ENCODE measurements at regions not wholly inside any gene's neighbourhood (a gene's known extent, or its start where the extent isn't known, plus 50 kb on each side); places are given as distances from the start of the nearest gene placed in this dataset.
A peak's percentile ranks its signal among the peaks of the same experiment; 100 is the strongest.

DNA sequence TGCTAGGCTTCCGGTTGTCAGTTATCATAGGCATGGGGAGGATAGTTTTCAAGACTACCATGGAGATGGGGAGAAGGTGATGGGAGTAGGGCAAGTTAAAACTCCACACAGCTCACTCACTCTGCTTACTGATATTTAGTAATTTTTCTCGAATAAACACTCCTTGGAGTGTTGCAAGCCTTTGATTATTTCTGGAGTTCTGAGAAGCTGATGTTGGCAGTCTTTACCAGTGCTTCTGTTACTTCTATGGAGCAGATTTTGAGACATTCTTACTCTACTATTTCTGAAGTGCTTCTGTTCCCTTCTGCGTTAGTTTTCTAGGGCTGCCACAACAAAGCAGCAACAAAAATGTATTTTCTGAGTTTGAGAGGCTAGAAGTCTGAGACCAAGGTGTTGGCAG is 104.4 kb downstream of the CH25H start:
- DNase-seq (ENCODE audit: low read depth, low spot score) = no peak
- no peaks in the 10 kb centered on the region for H3K79me2 ChIP-seq (ENCODE audit: insufficient read depth, low read length)
- ChIA-PET RAD21 (ENCODE audit: low non-redundant PET in 1 of 2, low total read pairs in 2 of 2, uncharacterized antibody in 2 of 2, unreplicated experiment in 2 of 2) (no interaction called here), POLR2A (no interaction called here), CTCF (no interaction called here)
- no peaks in the 10 kb centered on the region for H3K9me2 ChIP-seq (ENCODE audit: insufficient read depth)
- no peaks in the 10 kb centered on the region for H3K27me3 ChIP-seq (ENCODE audit: insufficient read depth, low read length)
- no peak for TF ChIP-seq JUND (IDR thresholded peaks at IDR 0.05)
- TF ChIP-seq SIN3A (IDR thresholded peaks at IDR 0.05; ENCODE audit: low read depth) = no peak
- no peak for TF ChIP-seq EZH2phosphoT487 (IDR thresholded peaks at IDR 0.05; ENCODE audit: borderline replicate concordance)
- TF ChIP-seq POLR2AphosphoS5 (IDR thresholded peaks at IDR 0.05; ENCODE audit: low read depth, low read length) = no peak
- TF ChIP-seq SRF (IDR thresholded peaks at IDR 0.05; ENCODE audit: low read depth) = no peak
- TF ChIP-seq, protein P1, sequence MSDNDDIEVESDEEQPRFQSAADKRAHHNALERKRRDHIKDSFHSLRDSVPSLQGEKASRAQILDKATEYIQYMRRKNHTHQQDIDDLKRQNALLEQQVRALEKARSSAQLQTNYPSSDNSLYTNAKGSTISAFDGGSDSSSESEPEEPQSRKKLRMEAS (IDR thresholded peaks at IDR 0.05) = no peak
- no peak for TF ChIP-seq RAD21 (IDR thresholded peaks at IDR 0.05; ENCODE audit: low read depth)
- TF ChIP-seq, protein P2, sequence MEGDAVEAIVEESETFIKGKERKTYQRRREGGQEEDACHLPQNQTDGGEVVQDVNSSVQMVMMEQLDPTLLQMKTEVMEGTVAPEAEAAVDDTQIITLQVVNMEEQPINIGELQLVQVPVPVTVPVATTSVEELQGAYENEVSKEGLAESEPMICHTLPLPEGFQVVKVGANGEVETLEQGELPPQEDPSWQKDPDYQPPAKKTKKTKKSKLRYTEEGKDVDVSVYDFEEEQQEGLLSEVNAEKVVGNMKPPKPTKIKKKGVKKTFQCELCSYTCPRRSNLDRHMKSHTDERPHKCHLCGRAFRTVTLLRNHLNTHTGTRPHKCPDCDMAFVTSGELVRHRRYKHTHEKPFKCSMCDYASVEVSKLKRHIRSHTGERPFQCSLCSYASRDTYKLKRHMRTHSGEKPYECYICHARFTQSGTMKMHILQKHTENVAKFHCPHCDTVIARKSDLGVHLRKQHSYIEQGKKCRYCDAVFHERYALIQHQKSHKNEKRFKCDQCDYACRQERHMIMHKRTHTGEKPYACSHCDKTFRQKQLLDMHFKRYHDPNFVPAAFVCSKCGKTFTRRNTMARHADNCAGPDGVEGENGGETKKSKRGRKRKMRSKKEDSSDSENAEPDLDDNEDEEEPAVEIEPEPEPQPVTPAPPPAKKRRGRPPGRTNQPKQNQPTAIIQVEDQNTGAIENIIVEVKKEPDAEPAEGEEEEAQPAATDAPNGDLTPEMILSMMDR (IDR thresholded peaks at IDR 0.05 in 2 of 3, conservative IDR thresholded peaks at IDR 0.05 in 1 of 3; ENCODE audit: borderline replicate concordance in 1 of 3, insufficient read depth in 1 of 3, low read depth in 2 of 3, low read length in 2 of 3) = no peak
- no peak for TF ChIP-seq SP1 (IDR thresholded peaks at IDR 0.05; ENCODE audit: low read depth)
- TF ChIP-seq CBX3 (IDR thresholded peaks at IDR 0.05; ENCODE audit: low read depth) = no peak
- no peak for TF ChIP-seq CEBPB (IDR thresholded peaks at IDR 0.05; ENCODE audit: low read depth)
- TF ChIP-seq FOSL1 (IDR thresholded peaks at IDR 0.05; ENCODE audit: low read depth) = no peak
- no peak for TF ChIP-seq ELF1 (IDR thresholded peaks at IDR 0.05; ENCODE audit: borderline replicate concordance, low read depth)
- TF ChIP-seq TCF7L2 (IDR thresholded peaks at IDR 0.05; ENCODE audit: borderline replicate concordance, extremely low read depth, insufficient read depth, insufficient read length) = no peak
- TF ChIP-seq, protein P3, sequence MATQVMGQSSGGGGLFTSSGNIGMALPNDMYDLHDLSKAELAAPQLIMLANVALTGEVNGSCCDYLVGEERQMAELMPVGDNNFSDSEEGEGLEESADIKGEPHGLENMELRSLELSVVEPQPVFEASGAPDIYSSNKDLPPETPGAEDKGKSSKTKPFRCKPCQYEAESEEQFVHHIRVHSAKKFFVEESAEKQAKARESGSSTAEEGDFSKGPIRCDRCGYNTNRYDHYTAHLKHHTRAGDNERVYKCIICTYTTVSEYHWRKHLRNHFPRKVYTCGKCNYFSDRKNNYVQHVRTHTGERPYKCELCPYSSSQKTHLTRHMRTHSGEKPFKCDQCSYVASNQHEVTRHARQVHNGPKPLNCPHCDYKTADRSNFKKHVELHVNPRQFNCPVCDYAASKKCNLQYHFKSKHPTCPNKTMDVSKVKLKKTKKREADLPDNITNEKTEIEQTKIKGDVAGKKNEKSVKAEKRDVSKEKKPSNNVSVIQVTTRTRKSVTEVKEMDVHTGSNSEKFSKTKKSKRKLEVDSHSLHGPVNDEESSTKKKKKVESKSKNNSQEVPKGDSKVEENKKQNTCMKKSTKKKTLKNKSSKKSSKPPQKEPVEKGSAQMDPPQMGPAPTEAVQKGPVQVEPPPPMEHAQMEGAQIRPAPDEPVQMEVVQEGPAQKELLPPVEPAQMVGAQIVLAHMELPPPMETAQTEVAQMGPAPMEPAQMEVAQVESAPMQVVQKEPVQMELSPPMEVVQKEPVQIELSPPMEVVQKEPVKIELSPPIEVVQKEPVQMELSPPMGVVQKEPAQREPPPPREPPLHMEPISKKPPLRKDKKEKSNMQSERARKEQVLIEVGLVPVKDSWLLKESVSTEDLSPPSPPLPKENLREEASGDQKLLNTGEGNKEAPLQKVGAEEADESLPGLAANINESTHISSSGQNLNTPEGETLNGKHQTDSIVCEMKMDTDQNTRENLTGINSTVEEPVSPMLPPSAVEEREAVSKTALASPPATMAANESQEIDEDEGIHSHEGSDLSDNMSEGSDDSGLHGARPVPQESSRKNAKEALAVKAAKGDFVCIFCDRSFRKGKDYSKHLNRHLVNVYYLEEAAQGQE (IDR thresholded peaks at IDR 0.05; ENCODE audit: low read depth) = no peak
- TF ChIP-seq POLR2A (IDR thresholded peaks at IDR 0.05; ENCODE audit: borderline replicate concordance, extremely low read depth, insufficient read depth, insufficient read length) = no peak
- TF ChIP-seq, protein P4, sequence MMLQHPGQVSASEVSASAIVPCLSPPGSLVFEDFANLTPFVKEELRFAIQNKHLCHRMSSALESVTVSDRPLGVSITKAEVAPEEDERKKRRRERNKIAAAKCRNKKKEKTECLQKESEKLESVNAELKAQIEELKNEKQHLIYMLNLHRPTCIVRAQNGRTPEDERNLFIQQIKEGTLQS (IDR thresholded peaks at IDR 0.05) = no peak
- TF ChIP-seq EGR1 (IDR thresholded peaks at IDR 0.05; ENCODE audit: low read depth) = no peak
- no peak for TF ChIP-seq YY1 (IDR thresholded peaks at IDR 0.05; ENCODE audit: extremely low read depth, insufficient replicate concordance, low read depth, low read length)
- TF ChIP-seq, protein P5, sequence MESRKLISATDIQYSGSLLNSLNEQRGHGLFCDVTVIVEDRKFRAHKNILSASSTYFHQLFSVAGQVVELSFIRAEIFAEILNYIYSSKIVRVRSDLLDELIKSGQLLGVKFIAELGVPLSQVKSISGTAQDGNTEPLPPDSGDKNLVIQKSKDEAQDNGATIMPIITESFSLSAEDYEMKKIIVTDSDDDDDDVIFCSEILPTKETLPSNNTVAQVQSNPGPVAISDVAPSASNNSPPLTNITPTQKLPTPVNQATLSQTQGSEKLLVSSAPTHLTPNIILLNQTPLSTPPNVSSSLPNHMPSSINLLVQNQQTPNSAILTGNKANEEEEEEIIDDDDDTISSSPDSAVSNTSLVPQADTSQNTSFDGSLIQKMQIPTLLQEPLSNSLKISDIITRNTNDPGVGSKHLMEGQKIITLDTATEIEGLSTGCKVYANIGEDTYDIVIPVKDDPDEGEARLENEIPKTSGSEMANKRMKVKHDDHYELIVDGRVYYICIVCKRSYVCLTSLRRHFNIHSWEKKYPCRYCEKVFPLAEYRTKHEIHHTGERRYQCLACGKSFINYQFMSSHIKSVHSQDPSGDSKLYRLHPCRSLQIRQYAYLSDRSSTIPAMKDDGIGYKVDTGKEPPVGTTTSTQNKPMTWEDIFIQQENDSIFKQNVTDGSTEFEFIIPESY (IDR thresholded peaks at IDR 0.05; ENCODE audit: extremely low read depth, insufficient replicate concordance, low read length) = no peak
- H3K36me3 ChIP-seq (ENCODE audit: control insufficient read depth in 1 of 2, insufficient read depth in 2 of 2, low read length in 2 of 2) = no peaks in the 10 kb centered on the region
- intact Hi-C loops (cut with micrococcal nuclease) = no loop called here
- no peak overlapping the region for H3K27ac ChIP-seq (ENCODE audit: low read depth, low read length)
- no TSS peak for BruUV-seq (replicated peaks)
- no peak overlapping the region for H3K4me3 ChIP-seq (replicated peaks in 1 of 2; ENCODE audit: low read depth in 1 of 2, low read length in 2 of 2)
- H3K9me3 ChIP-seq (ENCODE audit: control insufficient read depth in 1 of 2, insufficient read depth in 1 of 2, low read depth in 1 of 2, low read length in 2 of 2) = peaks cover 0 to 3% of the 10 kb centered on the region in 2 experiments; a peak in 1 of 4 replicates
- H4K20me1 ChIP-seq (ENCODE audit: insufficient read depth) = no peaks in the 10 kb centered on the region
- H2AFZ ChIP-seq (ENCODE audit: low read depth, low read length, poor library complexity, severe bottlenecking) = peak overlapping the region; percentile 42
- no peak for ATAC-seq
- no peak overlapping the region for H3K9ac ChIP-seq (ENCODE audit: low read length)
- H3K4me2 ChIP-seq (ENCODE audit: low read length) = no peak overlapping the region
- H3K4me1 ChIP-seq (ENCODE audit: control insufficient read depth in 1 of 2, insufficient read depth in 2 of 2, low read length in 2 of 2) = peaks cover 0 to 9% of the 10 kb centered on the region in 2 experiments; a peak in 2 of 4 replicates
